Panc1 (cell line): ENCODE measurements at regions not wholly inside any gene's neighbourhood (a gene's known extent, or its start where the extent isn't known, plus 50 kb on each side); places are given as distances from the start of the nearest gene placed in this dataset.
"Not testable (repeated sequence)": the region's sequence is repeated elsewhere in the genome, so short reads cannot be mapped to it uniquely, and the experiment has no call there.

Experiments
- ATAC-seq: fragments of 200-7000 bp; cut with Tn5 transposase; 2 replicates; pipeline ENCODE4 v1.9.1; 2020; ENCODE audit warnings: mild to moderate bottlenecking, moderate library complexity
- BruUV-seq: library from RNA; stranded (reverse); fragments of 400-500 nt; replicated peaks from 2 replicates; lab custom pipeline; 2021; lab: Mats Ljungman, UMichigan
- CTCF ChIA-PET: fragments of 300-600 bp; sonication (Branson Sonifier 250); formaldehyde crosslinking; loops from one replicate; lab custom pipeline; 2022; ENCODE audit warnings: antibody characterized with exemption; lab: Charles Lee
- POLR2A ChIA-PET: fragments of 300-600 bp; sonication (Branson Sonifier 250); formaldehyde crosslinking; loops from one replicate; lab custom pipeline; 2022; ENCODE audit warnings: antibody characterized with exemption; lab: Charles Lee
- DNase-seq: peaks from one replicate; pipeline ENCODE4 v3.0.0-alpha.2; 2010; ENCODE audit warnings: low read depth, low spot score
- H3K27ac ChIP-seq: 2 replicates; pipeline ENCODE4 v1.5.1; 2011; ENCODE audit warnings: mild to moderate bottlenecking, low read length, inconsistent platforms
- H3K27me3 ChIP-seq: fragments of 200-500 bp; sonication (Bioruptor generic); 2 replicates; pipeline ENCODE4 v1.6.0; 2014; ENCODE audit warnings: low read length, inconsistent platforms; ENCODE audit not compliant: control insufficient read depth, insufficient read depth
- H3K36me3 ChIP-seq: fragments of 200-500 bp; sonication (Bioruptor generic); 2 replicates; pipeline ENCODE4 v1.5.1; 2014; ENCODE audit warnings: inconsistent platforms, mild to moderate bottlenecking, low read length, moderate library complexity; ENCODE audit not compliant: control insufficient read depth, insufficient read depth
- H3K4me1 ChIP-seq: 2 replicates; pipeline ENCODE4 v1.5.1; 2011; ENCODE audit warnings: inconsistent platforms, mild to moderate bottlenecking, low read length, moderate library complexity; ENCODE audit not compliant: control insufficient read depth, insufficient read depth
- H3K4me3 ChIP-seq, 2 experiments: 2 replicates each; pipeline ENCODE4 v1.5.1; 2011 to 2012; ENCODE audit warnings: low read depth in 2 of 2, low read length in 2 of 2, mild to moderate bottlenecking in 2 of 2, inconsistent platforms in 1 of 2, moderate library complexity in 1 of 2
- H3K9me3 ChIP-seq: fragments of 200-500 bp; sonication (Bioruptor generic); 2 replicates; pipeline ENCODE4 v1.5.1; 2014; ENCODE audit warnings: low read depth, mild to moderate bottlenecking, inconsistent platforms, low read length, moderate library complexity; ENCODE audit not compliant: control insufficient read depth, insufficient read depth
- CTCF ChIP-seq: fragments of 450-650 bp; IDR thresholded peaks from 2 replicates; pipeline ENCODE4 v1.5.1; 2017; ENCODE audit warnings: mild to moderate bottlenecking
- POLR2AphosphoS5 ChIP-seq: IDR thresholded peaks from 2 replicates; pipeline ENCODE4 v1.6.1; 2012; ENCODE audit warnings: mild to moderate bottlenecking, low read depth, low read length, moderate library complexity
- REST ChIP-seq, 2 experiments: IDR thresholded peaks; 2 replicates each; pipeline ENCODE4 v1.6.1; 2011 to 2012; ENCODE audit warnings: low read depth in 2 of 2, control low read depth in 1 of 2, low read length in 1 of 2, mild to moderate bottlenecking in 1 of 2, moderate library complexity in 1 of 2; ENCODE audit not compliant: insufficient read depth in 1 of 2
- SIN3A ChIP-seq: IDR thresholded peaks from 2 replicates; pipeline ENCODE4 v1.6.1; 2012; ENCODE audit warnings: low read depth, mild to moderate bottlenecking, low read length, moderate library complexity, borderline replicate concordance; ENCODE audit not compliant: insufficient read depth
- TCF7L2 ChIP-seq: IDR thresholded peaks from 2 replicates; pipeline ENCODE4 v1.6.1; 2011; ENCODE audit warnings: mild to moderate bottlenecking, low read depth, low read length, inconsistent platforms
- in situ Hi-C: cut with HindIII; loops from 2 replicates; pipeline ENCODE4 v1.10.0; 2016; ENCODE audit warnings: low sequenced_read_pairs, low pct_unique_long_range_greater_than_20kb
- intact Hi-C: fragments of 100-400 bp; cut with micrococcal nuclease; formaldehyde crosslinking; loops from one replicate; pipeline ENCODE4 v1.10.0; 2022; ENCODE audit not compliant: unreplicated experiment

GRCh38 chr18:22752014-22752413, 181.1 kb upstream of the RBBP8 start:
- TF ChIP-seq TCF7L2: no peak
- no peak for TF ChIP-seq SIN3A
- TF ChIP-seq REST (IDR thresholded peaks at IDR 0.05; ENCODE audit: insufficient read depth in 1 of 2, low read depth in 2 of 2, low read length in 1 of 2): no peak
- TF ChIP-seq CTCF: no peak
- no peak for TF ChIP-seq POLR2AphosphoS5
- POLR2A ChIA-PET: no interaction called here
- ATAC-seq (no peak), DNase-seq (no peak)
- CTCF ChIA-PET: no interaction called here
- Histone ChIP-seq H3K36me3 (no peaks in the 10 kb centered on the region), H3K4me3 (no peak overlapping the region), H3K27ac (no peak overlapping the region), H3K27me3 (peaks cover 4% of the 10 kb centered on the region; the same call in 1 of the 2 replicates), H3K9me3 (no peaks in the 10 kb centered on the region), H3K4me1 (no peaks in the 10 kb centered on the region)
- no TSS peak for BruUV-seq
- intact Hi-C loops: no loop called here
- in situ Hi-C loops: no loop called here

- in situ Hi-C loops (no loop called here), intact Hi-C loops (no loop called here)
- TF ChIP-seq POLR2AphosphoS5: no peak
- TF ChIP-seq TCF7L2: no peak
- TF ChIP-seq CTCF: no peak
- no peak for TF ChIP-seq SIN3A
- TF ChIP-seq REST (IDR thresholded peaks at IDR 0.05; ENCODE audit: insufficient read depth in 1 of 2, low read depth in 2 of 2, low read length in 1 of 2): no peak
- H3K27me3 ChIP-seq: peaks cover 4% of the 10 kb centered on the region; the same call in 1 of the 2 replicates
- CTCF ChIA-PET: no interaction called here
- no peaks in the 10 kb centered on the region for H3K4me1 ChIP-seq
- BruUV-seq: no TSS peak
- no peak overlapping the region for H3K4me3 ChIP-seq
- H3K36me3 ChIP-seq: no peaks in the 10 kb centered on the region
- no peaks in the 10 kb centered on the region for H3K9me3 ChIP-seq
- POLR2A ChIA-PET: interaction anchor here (0.5 kb wide), 1 partner anchor 352 kb away, joined by 3 read pairs; no protein-coding TSS in a partner anchor
- no peak overlapping the region for H3K27ac ChIP-seq
- DNase-seq: no peak
- ATAC-seq: no peak
These were observed 179.8 kb upstream of the RBBP8 start for GRCh38 chr18:22753130-22753831.

- H3K27me3 ChIP-seq, BruUV-seq: not testable (repeated sequence)
These were observed 169.1 kb upstream of the RBBP8 start for GRCh38 chr18:22764005-22764404.

More at GRCh38 chr18:22764005-22764404, 169.1 kb upstream of the RBBP8 start:
- DNase-seq, in situ Hi-C loops, intact Hi-C loops, CTCF ChIA-PET, ATAC-seq, H3K4me1 ChIP-seq, H3K4me3 ChIP-seq, H3K27ac ChIP-seq, H3K9me3 ChIP-seq, H3K36me3 ChIP-seq, POLR2A ChIA-PET: not testable (repeated sequence)
